WTC11 (cell line): ENCODE measurements at regions not wholly inside any gene's neighbourhood (a gene's known extent, or its start where the extent isn't known, plus 50 kb on each side); places are given as distances from the start of the nearest gene placed in this dataset.

Experiments used
- ATAC-seq: fragments of 200-7000 bp; cut with Tn5 transposase; 2 replicates; pipeline ENCODE4 v1.10.0; 2021; ENCODE audit warnings: mild to moderate bottlenecking, moderate library complexity
- CTCF ChIA-PET: fragments of 300-600 bp; sonication (Branson Sonifier 250); formaldehyde crosslinking; loops from one replicate; lab custom pipeline; 2021; ENCODE audit warnings: antibody characterized with exemption; lab: Charles Lee
- POLR2A ChIA-PET: fragments of 350-600 bp; sonication (Branson Sonifier 250); formaldehyde crosslinking; loops from one replicate; lab custom pipeline; 2021; ENCODE audit warnings: antibody characterized with exemption; lab: Charles Lee
- DNase-seq: peaks from one replicate; pipeline ENCODE4 v3.0.0; 2021; ENCODE audit warnings: low spot score
- H3K27ac Mint-ChIP-seq: 2 replicates; pipeline ENCODE4 v1.8.0; 2021; ENCODE audit warnings: mixed read lengths
- H3K27me3 Mint-ChIP-seq: 2 replicates; pipeline ENCODE4 v1.8.0; 2021; ENCODE audit warnings: low read depth, mild to moderate bottlenecking, moderate library complexity, mixed read lengths
- H3K36me3 Mint-ChIP-seq: 2 replicates; pipeline ENCODE4 v1.8.0; 2021; ENCODE audit warnings: mixed read lengths
- H3K4me1 Mint-ChIP-seq: 2 replicates; pipeline ENCODE4 v1.8.0; 2022; ENCODE audit warnings: mixed read lengths
- H3K4me3 Mint-ChIP-seq: 2 replicates; pipeline ENCODE4 v1.8.0; 2021; ENCODE audit warnings: mild to moderate bottlenecking, moderate library complexity, mixed read lengths
- H3K9me3 Mint-ChIP-seq: 2 replicates; pipeline ENCODE4 v1.8.0; 2021; ENCODE audit warnings: mixed read lengths
- AR ChIP-seq: fragments of 250-450 bp; sonication (Bioruptor Pico); IDR thresholded peaks from 2 replicates; pipeline ENCODE4 v1.9.0; 2021; ENCODE audit warnings: mild to moderate bottlenecking
- ATF2 ChIP-seq: sonication (generic); formaldehyde crosslinking; IDR thresholded peaks from 2 replicates; pipeline ENCODE4 v1.8.1; 2022; ENCODE audit warnings: low read depth, missing genetic modification reagents, borderline replicate concordance
- CREM ChIP-seq: sonication (generic); formaldehyde crosslinking; IDR thresholded peaks from 2 replicates; pipeline ENCODE4 v1.8.1; 2022; ENCODE audit warnings: mild to moderate bottlenecking, missing genetic modification reagents, moderate library complexity
- FOXP1 ChIP-seq: sonication (generic); formaldehyde crosslinking; IDR thresholded peaks from 2 replicates; pipeline ENCODE4 v1.8.0; 2022; ENCODE audit warnings: missing genetic modification reagents, mild to moderate bottlenecking, moderate library complexity, borderline replicate concordance
- HMGA2 ChIP-seq: fragments of 250-450 bp; sonication (Bioruptor Pico); IDR thresholded peaks from 2 replicates; pipeline ENCODE4 v1.4.0; 2021; ENCODE audit warnings: mild to moderate bottlenecking, moderate library complexity
- IRF1 ChIP-seq: sonication (generic); formaldehyde crosslinking; IDR thresholded peaks from 2 replicates; pipeline ENCODE4 v1.8.0; 2023; ENCODE audit warnings: missing genetic modification reagents
- KAT7 ChIP-seq: sonication (generic); formaldehyde crosslinking; IDR thresholded peaks from 2 replicates; pipeline ENCODE4 v1.8.1; 2023; ENCODE audit warnings: missing genetic modification reagents, mild to moderate bottlenecking, borderline replicate concordance
- MXD4 ChIP-seq: fragments of 250-450 bp; sonication (Bioruptor Pico); IDR thresholded peaks from 2 replicates; pipeline ENCODE4 v1.8.0; 2021; ENCODE audit warnings: mild to moderate bottlenecking, moderate library complexity, borderline replicate concordance
- NFATC4 ChIP-seq: fragments of 250-450 bp; sonication (Bioruptor Pico); IDR thresholded peaks from 2 replicates; pipeline ENCODE4 v1.9.0; 2021; ENCODE audit warnings: mild to moderate bottlenecking
- NR1H2 ChIP-seq: sonication (generic); formaldehyde crosslinking; IDR thresholded peaks from 2 replicates; pipeline ENCODE4 v1.9.0; 2021; ENCODE audit warnings: mild to moderate bottlenecking, moderate library complexity, missing genetic modification reagents
- NR3C1 ChIP-seq: sonication (generic); formaldehyde crosslinking; conservative IDR thresholded peaks from 2 replicates; pipeline ENCODE4 v1.8.1; 2023; ENCODE audit warnings: low read depth, mild to moderate bottlenecking, missing genetic modification reagents
- RORB ChIP-seq: fragments of 250-450 bp; sonication (Bioruptor Pico); IDR thresholded peaks from 2 replicates; pipeline ENCODE4 v1.9.0; 2021; ENCODE audit warnings: mild to moderate bottlenecking
- SMAD3 ChIP-seq: sonication (generic); formaldehyde crosslinking; IDR thresholded peaks from 2 replicates; pipeline ENCODE4 v1.8.0; 2022; ENCODE audit warnings: missing genetic modification reagents, mild to moderate bottlenecking, borderline replicate concordance
- USF2 ChIP-seq: sonication (generic); formaldehyde crosslinking; IDR thresholded peaks from 2 replicates; pipeline ENCODE4 v1.8.1; 2023; ENCODE audit warnings: mild to moderate bottlenecking, missing genetic modification reagents, moderate library complexity
- ZBTB21 ChIP-seq: sonication (generic); formaldehyde crosslinking; IDR thresholded peaks from 2 replicates; pipeline ENCODE4 v1.8.1; 2023; ENCODE audit warnings: mild to moderate bottlenecking, missing genetic modification reagents, borderline replicate concordance
- ZNF281 ChIP-seq: sonication (generic); formaldehyde crosslinking; IDR thresholded peaks from 2 replicates; pipeline ENCODE4 v1.8.0; 2023; ENCODE audit warnings: mild to moderate bottlenecking, missing genetic modification reagents
- ZNF317 ChIP-seq: sonication (generic); formaldehyde crosslinking; IDR thresholded peaks from 2 replicates; pipeline ENCODE4 v1.8.1; 2023; ENCODE audit warnings: low read depth, mild to moderate bottlenecking, moderate library complexity, missing genetic modification reagents, borderline replicate concordance
- ZNF396 ChIP-seq: fragments of 250-450 bp; sonication (Bioruptor Pico); IDR thresholded peaks from 2 replicates; pipeline ENCODE4 v1.8.0; 2021; ENCODE audit warnings: mild to moderate bottlenecking, moderate library complexity, borderline replicate concordance
- ZNF416 ChIP-seq: fragments of 250-450 bp; sonication (Bioruptor Pico); IDR thresholded peaks from 2 replicates; pipeline ENCODE4 v1.9.0; 2021; ENCODE audit warnings: mild to moderate bottlenecking, inconsistent platforms
- ZNF671 ChIP-seq: fragments of 250-450 bp; sonication (Bioruptor Pico); IDR thresholded peaks from 2 replicates; pipeline ENCODE4 v1.8.0; 2021; ENCODE audit warnings: mild to moderate bottlenecking
- TF ChIP-seq, protein P1 (sequence below): sonication (generic); formaldehyde crosslinking; conservative IDR thresholded peaks from 2 replicates; pipeline ENCODE4 v1.8.1; 2023; ENCODE audit warnings: mild to moderate bottlenecking, low read depth, missing genetic modification reagents, moderate library complexity
- TF ChIP-seq, protein P2 (sequence below): sonication (generic); formaldehyde crosslinking; IDR thresholded peaks from 2 replicates; pipeline ENCODE4 v1.8.1; 2022; ENCODE audit warnings: missing genetic modification reagents, borderline replicate concordance

GRCh38 chr5:3931976-3932375 is 336.3 kb downstream of the IRX1 start (continued):
- TF ChIP-seq IRF1 (CRISPR knock-in tag) (no peak), FOXP1 (CRISPR knock-in tag) (no peak), ZNF396 (CRISPR knock-in tag) (no peak), USF2 (CRISPR knock-in tag) (no peak), RORB (CRISPR knock-in tag) (no peak), HMGA2 (no peak), MXD4 (no peak), NFATC4 (CRISPR knock-in tag) (no peak)
- TF ChIP-seq, protein P1, sequence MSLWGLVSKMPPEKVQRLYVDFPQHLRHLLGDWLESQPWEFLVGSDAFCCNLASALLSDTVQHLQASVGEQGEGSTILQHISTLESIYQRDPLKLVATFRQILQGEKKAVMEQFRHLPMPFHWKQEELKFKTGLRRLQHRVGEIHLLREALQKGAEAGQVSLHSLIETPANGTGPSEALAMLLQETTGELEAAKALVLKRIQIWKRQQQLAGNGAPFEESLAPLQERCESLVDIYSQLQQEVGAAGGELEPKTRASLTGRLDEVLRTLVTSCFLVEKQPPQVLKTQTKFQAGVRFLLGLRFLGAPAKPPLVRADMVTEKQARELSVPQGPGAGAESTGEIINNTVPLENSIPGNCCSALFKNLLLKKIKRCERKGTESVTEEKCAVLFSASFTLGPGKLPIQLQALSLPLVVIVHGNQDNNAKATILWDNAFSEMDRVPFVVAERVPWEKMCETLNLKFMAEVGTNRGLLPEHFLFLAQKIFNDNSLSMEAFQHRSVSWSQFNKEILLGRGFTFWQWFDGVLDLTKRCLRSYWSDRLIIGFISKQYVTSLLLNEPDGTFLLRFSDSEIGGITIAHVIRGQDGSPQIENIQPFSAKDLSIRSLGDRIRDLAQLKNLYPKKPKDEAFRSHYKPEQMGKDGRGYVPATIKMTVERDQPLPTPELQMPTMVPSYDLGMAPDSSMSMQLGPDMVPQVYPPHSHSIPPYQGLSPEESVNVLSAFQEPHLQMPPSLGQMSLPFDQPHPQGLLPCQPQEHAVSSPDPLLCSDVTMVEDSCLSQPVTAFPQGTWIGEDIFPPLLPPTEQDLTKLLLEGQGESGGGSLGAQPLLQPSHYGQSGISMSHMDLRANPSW: no peak

DNA sequence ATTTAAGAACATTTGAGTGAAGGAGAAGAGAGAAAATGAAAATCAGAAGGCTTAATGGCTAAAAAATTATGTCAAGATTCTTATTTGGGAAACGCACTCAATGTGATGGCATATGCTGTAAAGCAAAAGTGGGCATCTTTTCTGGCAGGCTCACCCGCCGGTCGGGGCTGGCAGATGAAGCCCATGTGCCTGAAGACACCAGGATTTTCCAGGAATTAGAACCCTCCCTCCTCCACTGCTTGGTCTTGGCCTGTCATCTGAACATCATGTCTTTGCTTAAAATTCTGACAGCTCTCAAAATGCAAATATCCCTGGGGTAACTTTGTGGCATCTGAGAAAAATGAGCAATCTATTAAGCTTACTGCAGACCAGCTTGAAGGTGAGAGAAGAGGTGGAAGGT is 337.9 kb downstream of the IRX1 start:
- POLR2A ChIA-PET: no interaction called here
- H3K36me3 Mint-ChIP-seq: peaks cover 5% of the 10 kb centered on the region; the same call in 1 of the 2 replicates
- no peaks in the 10 kb centered on the region for H3K27me3 Mint-ChIP-seq
- no peaks in the 10 kb centered on the region for H3K4me1 Mint-ChIP-seq
- no peak overlapping the region for H3K27ac Mint-ChIP-seq
- H3K9me3 Mint-ChIP-seq: peaks cover 20% of the 10 kb centered on the region
- DNase-seq (no peak), ATAC-seq (no peak)
- TF ChIP-seq CREM (CRISPR knock-in tag) (no peak), NFATC4 (CRISPR knock-in tag) (no peak), ZNF416 (CRISPR knock-in tag) (no peak)
- TF ChIP-seq, all 79 proteins: peak for 0
- H3K4me3 Mint-ChIP-seq: no peak overlapping the region
- CTCF ChIA-PET: no interaction called here

- ChIA-PET POLR2A (no interaction called here), CTCF (no interaction called here)
- no peak overlapping the region for H3K4me3 Mint-ChIP-seq
- peaks cover 5% of the 10 kb centered on the region; the same call in 1 of the 2 replicates for H3K36me3 Mint-ChIP-seq
- H3K27ac Mint-ChIP-seq: no peak overlapping the region
- peaks cover 20% of the 10 kb centered on the region for H3K9me3 Mint-ChIP-seq
- H3K4me1 Mint-ChIP-seq: no peaks in the 10 kb centered on the region
- no peak for ATAC-seq
- no peak for DNase-seq
- H3K27me3 Mint-ChIP-seq: no peaks in the 10 kb centered on the region
- no peak for TF ChIP-seq NR3C1 (CRISPR knock-in tag)
- TF ChIP-seq ZNF281 (CRISPR knock-in tag): no peak
- TF ChIP-seq, protein P2, sequence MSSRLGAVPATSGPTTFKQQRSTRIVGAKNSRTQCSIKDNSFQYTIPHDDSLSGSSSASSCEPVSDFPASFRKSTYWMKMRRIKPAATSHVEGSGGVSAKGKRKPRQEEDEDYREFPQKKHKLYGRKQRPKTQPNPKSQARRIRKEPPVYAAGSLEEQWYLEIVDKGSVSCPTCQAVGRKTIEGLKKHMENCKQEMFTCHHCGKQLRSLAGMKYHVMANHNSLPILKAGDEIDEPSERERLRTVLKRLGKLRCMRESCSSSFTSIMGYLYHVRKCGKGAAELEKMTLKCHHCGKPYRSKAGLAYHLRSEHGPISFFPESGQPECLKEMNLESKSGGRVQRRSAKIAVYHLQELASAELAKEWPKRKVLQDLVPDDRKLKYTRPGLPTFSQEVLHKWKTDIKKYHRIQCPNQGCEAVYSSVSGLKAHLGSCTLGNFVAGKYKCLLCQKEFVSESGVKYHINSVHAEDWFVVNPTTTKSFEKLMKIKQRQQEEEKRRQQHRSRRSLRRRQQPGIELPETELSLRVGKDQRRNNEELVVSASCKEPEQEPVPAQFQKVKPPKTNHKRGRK (CRISPR knock-in tag): no peak
- no peak for TF ChIP-seq AR (CRISPR knock-in tag)
- TF ChIP-seq HMGA2: no peak
- TF ChIP-seq ZBTB21 (CRISPR knock-in tag): no peak
- TF ChIP-seq KAT7 (CRISPR knock-in tag): no peak
- TF ChIP-seq ATF2 (CRISPR knock-in tag): no peak
- TF ChIP-seq ZNF317 (CRISPR knock-in tag): no peak
- TF ChIP-seq NR1H2 (CRISPR knock-in tag): no peak
- TF ChIP-seq ZNF671 (CRISPR knock-in tag): no peak
- no peak for TF ChIP-seq SMAD3 (CRISPR knock-in tag)
Measured at GRCh38 chr5:3933966-3934365, 338.3 kb downstream of the IRX1 start.
